A673 (cell line): ENCODE measurements at regions not wholly inside any gene's neighbourhood (a gene's known extent, or its start where the extent isn't known, plus 50 kb on each side); places are given as distances from the start of the nearest gene placed in this dataset.
"Not testable (repeated sequence)": the region's sequence is repeated elsewhere in the genome, so short reads cannot be mapped to it uniquely, and the experiment has no call there.

Experiments used
- CTCF ChIP-seq: fragments of 300-800, 200-600 bp; sonication (generic); conservative IDR thresholded peaks from 2 replicates; pipeline ENCODE4 v1.5.1; 2017; ENCODE audit warnings: low read depth, mild to moderate bottlenecking, antibody characterized with exemption, low read length, moderate library complexity, mixed read lengths
- EZH2 ChIP-seq: fragments of 200-600 bp; sonication (generic); IDR thresholded peaks from 2 replicates; pipeline ENCODE4 v1.6.1; 2017; ENCODE audit warnings: borderline replicate concordance, low read depth, mild to moderate bottlenecking, mixed read lengths, antibody characterized with exemption, low read length; ENCODE audit not compliant: poor library complexity, severe bottlenecking

- TF ChIP-seq CTCF, EZH2: not testable (repeated sequence)
Observed at GRCh38 chr2:89760762-89761161, 1069.3 kb downstream of the RPIA start.
